Islet precursor cell (in vitro differentiated cells): ENCODE measurements at regions not wholly inside any gene's neighbourhood (a gene's known extent, or its start where the extent isn't known, plus 50 kb on each side); places are given as distances from the start of the nearest gene placed in this dataset.

Source experiments
- DNase-seq: peaks from one replicate; pipeline ENCODE4 v3.0.0-alpha.2; 2018

GRCh38 chr14:65329911-65330310 lies 82.6 kb upstream of the FUT8 start:
- DNase-seq, result no peak

- no peak for DNase-seq
Observed at GRCh38 chr14:65330416-65330815, 82.1 kb upstream of the FUT8 start.

- no peak for DNase-seq
Observed at GRCh38 chr14:65331652-65332051, 80.9 kb upstream of the FUT8 start.

- DNase-seq, result no peak
Observed at GRCh38 chr14:65332141-65332871, 80.2 kb upstream of the FUT8 start.

DNA sequence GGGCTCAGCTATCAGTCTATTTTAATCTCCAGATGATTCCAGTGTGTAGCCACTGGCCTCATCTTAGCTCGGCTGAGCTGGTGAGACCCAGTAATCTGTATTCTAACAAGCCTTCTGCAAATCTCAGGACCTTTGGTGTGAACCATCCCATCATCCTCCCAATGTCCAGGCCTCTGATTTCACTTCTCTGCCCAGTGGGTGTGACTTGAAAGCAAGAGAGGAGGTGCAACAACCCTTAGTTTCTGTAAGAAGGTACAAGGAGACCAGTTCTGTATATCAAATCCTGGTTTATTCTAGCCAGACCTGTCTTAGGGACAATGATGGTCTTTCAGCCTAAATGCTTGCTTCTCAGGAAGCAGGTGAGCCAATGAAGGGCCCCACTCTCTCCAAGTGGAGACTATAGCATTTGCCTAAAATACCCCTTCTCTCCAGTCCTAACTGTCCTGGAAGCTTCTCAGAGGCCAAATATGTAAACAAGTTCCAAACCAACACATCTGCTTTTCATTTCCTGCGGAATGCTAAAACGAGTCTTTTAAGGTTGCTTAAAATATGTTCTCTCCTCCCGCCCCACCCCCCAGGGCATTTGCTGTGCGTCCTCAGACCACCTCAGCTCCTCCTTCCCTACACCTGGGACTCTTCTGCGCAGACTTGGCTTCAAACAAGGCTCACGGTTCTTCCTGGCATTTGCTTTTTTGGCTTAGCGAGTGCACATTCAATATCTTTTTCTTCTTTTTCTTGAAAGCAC lies 78.4 kb upstream of the FUT8 start:
- DNase-seq, result peak; percentile 88

DNA sequence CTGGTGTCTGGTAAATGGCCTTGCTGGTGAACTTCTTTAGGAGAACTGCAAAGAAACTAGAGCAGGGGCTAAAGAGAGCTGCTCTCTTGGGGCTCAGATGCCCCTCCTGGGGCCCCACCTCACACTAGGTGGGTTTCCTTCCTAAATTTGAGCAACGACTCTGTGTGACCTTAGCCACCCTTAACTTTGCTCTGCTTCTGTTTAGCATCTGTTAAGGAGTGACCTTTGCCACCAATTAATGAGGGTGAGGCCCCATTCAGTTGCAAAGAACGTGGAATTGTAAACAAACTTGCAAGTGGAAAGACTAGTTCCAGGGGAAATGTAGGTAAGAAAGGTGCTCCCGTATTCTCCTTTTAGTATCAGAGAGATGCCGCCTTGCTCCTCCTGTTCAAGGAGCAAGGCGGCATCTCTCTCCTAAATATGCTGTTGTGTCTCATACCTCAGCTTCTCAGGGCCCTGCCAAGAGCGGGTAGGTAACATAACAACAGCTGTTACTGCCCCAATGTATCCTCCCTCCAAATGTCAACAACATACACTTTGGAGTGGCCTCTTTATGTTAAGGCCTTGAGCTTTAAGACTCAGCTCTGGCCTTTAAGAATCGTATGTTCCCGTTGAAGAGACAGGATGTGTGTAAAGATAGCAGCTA lies 77.6 kb upstream of the FUT8 start:
- peak; percentile 77 for DNase-seq

GRCh38 chr14:65335411-65335947 lies 77.1 kb upstream of the FUT8 start:
- no peak for DNase-seq

- peak; percentile 73 for DNase-seq
Observed at GRCh38 chr14:65336191-65336591, 76.3 kb upstream of the FUT8 start.

DNA sequence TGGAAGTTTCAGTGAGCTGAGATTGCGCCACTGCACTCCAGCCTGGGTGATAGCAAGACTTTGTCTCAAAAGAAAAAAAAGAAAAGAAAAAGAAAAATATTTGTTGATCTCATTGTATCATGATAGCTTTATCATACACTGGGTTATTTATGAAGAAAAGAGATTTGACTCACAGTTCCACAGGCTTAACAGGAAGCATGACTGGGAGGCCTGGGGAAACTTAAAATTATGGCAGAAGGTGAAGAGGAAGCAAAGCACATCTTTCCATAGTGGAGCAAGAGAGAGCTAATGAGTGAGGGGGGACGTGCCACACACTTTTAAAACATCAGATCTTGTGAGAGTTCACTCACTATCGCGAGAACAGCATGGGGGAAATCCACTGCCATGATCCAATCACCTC lies 72.7 kb upstream of the FUT8 start:
- no peak for DNase-seq

DNA sequence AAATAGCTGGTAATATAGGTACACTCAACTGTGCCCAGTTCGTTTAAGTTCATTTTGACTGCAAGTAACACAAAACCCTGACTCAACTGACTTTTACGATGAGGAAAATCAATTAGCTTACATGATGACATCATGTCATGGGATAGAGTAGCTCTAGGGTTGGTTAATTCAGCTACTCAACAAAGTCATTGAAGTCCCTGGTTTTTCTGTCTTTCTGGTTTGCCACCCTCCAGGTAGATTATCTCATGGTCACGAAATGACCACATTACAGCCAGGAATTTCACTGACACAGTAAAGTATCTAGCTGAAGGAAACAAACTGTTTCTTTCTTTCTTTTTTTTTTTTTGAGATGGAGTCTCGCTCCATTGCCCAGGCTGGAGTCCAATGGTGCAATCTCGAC lies 68.5 kb upstream of the FUT8 start:
- no peak for DNase-seq

DNA sequence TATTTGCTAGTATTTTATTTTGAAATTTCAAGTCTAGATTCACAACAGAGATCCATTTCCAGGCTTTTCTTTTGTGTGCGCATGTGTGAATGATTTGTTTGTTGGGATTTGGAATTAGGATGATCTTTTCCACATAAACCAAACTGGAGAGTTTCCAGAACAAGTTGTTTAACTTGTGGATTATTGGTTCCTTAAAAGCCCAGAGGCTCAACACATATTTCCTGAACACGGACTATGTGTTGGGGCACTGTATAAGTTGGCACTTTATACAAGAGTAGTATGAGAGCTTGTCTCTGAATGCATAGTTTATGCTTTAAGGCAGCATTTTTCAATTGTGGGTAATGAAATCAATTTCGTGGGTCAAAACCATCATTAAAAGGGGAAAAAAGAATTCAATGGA lies 67.3 kb upstream of the FUT8 start:
- DNase-seq, result no peak

DNA sequence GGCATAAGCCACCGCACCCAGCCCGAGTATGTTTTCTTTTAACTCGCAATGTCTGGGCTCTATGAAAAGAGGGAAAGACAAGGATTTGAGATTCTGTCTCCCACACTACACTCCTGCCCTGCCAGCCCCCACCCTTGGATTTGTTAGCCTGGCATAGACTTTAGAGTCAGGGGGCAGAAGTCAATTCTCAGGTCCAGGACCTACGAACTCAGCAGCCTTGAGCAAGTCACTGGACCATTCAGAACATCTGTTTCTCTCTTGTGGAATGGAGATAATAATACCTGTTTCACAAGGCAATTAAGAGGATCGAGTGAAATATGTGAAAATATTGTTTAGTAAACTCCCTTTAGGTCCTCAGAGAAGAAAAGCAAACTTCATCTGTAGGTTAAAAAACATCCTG lies 66.1 kb upstream of the FUT8 start:
- DNase-seq, result no peak

DNA sequence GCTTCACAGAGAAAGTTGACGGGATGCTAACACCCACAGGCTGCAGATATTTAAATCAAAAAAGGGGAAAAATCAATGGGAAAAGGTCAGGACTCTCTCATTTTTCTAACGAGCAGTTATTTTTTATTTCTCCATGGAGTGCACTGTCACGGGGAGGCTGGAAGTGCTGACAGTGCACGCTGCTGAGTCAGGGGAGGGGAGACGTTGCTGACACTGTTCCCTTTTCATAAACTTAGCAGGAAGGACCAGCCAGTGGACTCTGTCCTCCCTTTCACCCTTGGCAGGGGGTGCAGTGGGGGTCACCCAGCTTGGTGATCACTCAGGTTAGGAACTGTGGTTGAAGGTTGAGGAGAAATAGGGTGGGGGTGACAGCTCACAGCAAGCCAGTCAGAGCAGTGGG lies 65.6 kb upstream of the FUT8 start:
- no peak for DNase-seq

- DNase-seq, result no peak
Observed at GRCh38 chr14:65348137-65348536, 64.4 kb upstream of the FUT8 start.

GRCh38 chr14:65349100-65349499 lies 63.4 kb upstream of the FUT8 start:
- DNase-seq, result no peak

GRCh38 chr14:65351493-65352194 lies 60.9 kb upstream of the FUT8 start:
- DNase-seq, result no peak

DNA sequence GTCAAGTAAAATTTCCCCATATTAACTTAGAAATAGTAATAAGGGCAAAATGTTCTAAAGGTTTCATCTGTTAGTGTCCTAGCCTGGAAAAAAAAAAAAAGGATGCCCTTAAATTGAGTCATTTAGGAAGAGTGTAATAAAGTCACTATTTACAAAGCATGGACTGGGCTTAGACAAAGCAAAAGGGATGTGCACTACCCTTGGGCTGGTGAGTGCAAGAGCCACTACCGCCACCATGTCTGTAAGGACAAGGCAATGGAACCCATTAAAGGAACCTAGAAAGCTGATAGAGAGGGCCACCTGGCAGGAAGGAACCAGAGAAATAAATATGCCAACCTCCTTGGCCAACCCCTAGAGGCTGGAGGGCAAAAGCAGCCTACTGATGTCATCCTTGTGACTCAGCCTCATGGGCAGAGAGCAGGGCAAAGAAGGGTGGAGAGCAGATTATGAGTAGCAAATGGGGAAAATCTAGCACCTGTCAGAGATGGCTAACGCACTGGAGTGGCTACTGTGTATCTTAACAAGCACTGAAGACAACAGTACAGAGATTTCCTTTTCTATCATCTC lies 59.5 kb upstream of the FUT8 start:
- DNase-seq, result no peak

GRCh38 chr14:65354131-65354530 lies 58.4 kb upstream of the FUT8 start:
- no peak for DNase-seq

GRCh38 chr14:65354715-65355114 lies 57.8 kb upstream of the FUT8 start:
- no peak for DNase-seq

- DNase-seq, result peak; percentile 94
Observed at GRCh38 chr14:65356327-65356836, 56.1 kb upstream of the FUT8 start.

DNA sequence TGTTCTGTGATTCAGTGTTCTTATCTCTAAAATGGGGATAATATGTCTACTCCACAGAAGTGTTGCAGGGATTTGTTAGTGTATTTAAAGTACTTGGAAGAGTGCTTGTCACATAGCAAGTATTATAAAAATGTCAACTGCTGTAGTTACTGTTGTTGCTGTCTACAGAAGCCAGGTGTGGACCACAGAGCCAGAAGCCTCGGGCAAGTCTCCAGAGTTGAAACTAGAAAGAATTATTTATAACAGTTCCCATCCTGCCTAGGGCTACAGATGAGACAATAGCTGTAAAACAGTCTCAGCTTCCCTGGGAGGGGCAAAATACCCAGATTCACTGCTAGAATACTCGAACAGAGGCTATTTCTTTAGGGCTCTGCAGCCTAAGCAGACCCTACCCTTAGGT lies 55.4 kb upstream of the FUT8 start:
- DNase-seq, result peak; percentile 65

GRCh38 chr14:65357689-65358088 lies 54.8 kb upstream of the FUT8 start:
- DNase-seq, result no peak

- DNase-seq, result no peak
Observed at GRCh38 chr14:65359503-65359902, 53.0 kb upstream of the FUT8 start.
